CD4-positive, alpha-beta T cell (primary cell): ENCODE measurements at regions not wholly inside any gene's neighbourhood (a gene's known extent, or its start where the extent isn't known, plus 50 kb on each side); places are given as distances from the start of the nearest gene placed in this dataset.

Source experiments
- ATAC-seq: fragments of 200-7000 bp; cut with Tn5 transposase; one replicate; pipeline ENCODE4 v1.10.0; 2022; ENCODE audit warnings: mild to moderate bottlenecking; ENCODE audit not compliant: poor library complexity
- CTCF ChIA-PET: fragments of 350-600 bp; sonication (Branson Sonifier 250); formaldehyde crosslinking; loops from one replicate; lab custom pipeline; 2021; ENCODE audit warnings: antibody characterized with exemption, inconsistent platforms; lab: Charles Lee
- POLR2A ChIA-PET: fragments of 350-600 bp; sonication (Branson Sonifier 250); formaldehyde crosslinking; loops from one replicate; lab custom pipeline; 2021; ENCODE audit warnings: antibody characterized with exemption, inconsistent platforms; lab: Charles Lee
- DNase-seq, 14 experiments: peaks; one replicate each; pipeline ENCODE4 v3.0.0-alpha.2; 2013 to 2020; ENCODE audit warnings: mixed read lengths in 2 of 14
- H3K27ac ChIP-seq, 2 donors: one replicate each; pipeline versions ENCODE4 v1.5.1 to v1.7.0; 2013; ENCODE audit warnings: low read length in 2 of 2, low read depth in 1 of 2, mild to moderate bottlenecking in 1 of 2
- H3K27me3 ChIP-seq, 2 experiments: 1 replicate in 1 of 2; 2 replicates in 1 of 2; pipeline versions ENCODE4 v1.6.1 to v1.7.0; 2013; ENCODE audit warnings: low read length in 2 of 2, control low read depth in 1 of 2, mild to moderate bottlenecking in 1 of 2, moderate library complexity in 1 of 2; ENCODE audit not compliant: insufficient read depth in 2 of 2, control insufficient read depth in 1 of 2
- H3K36me3 ChIP-seq: one replicate; pipeline ENCODE4 v1.6.1; 2013; ENCODE audit warnings: low read length, control low read depth; ENCODE audit not compliant: insufficient read depth
- H3K4me1 ChIP-seq: one replicate; pipeline ENCODE4 v1.6.1; 2013; ENCODE audit warnings: low read length, control low read depth; ENCODE audit not compliant: insufficient read depth
- H3K4me3 ChIP-seq: one replicate; pipeline ENCODE4 v1.5.1; 2013; ENCODE audit warnings: mild to moderate bottlenecking, low read length, moderate library complexity
- H3K9me3 ChIP-seq, 2 experiments: 1 replicate in 1 of 2; 2 replicates in 1 of 2; pipeline versions ENCODE4 v1.6.1 to v1.7.0; 2013; ENCODE audit warnings: low read length in 2 of 2, mild to moderate bottlenecking in 2 of 2, control low read depth in 1 of 2, moderate library complexity in 1 of 2; ENCODE audit not compliant: control insufficient read depth in 1 of 2, insufficient read depth in 1 of 2
- H3K27ac Mint-ChIP-seq: one replicate; pipeline ENCODE4 v1.8.0; 2020; ENCODE audit warnings: mixed read lengths
- H3K27me3 Mint-ChIP-seq: one replicate; pipeline ENCODE4 v1.8.0; 2021; ENCODE audit warnings: mixed read lengths
- H3K36me3 Mint-ChIP-seq: one replicate; pipeline ENCODE4 v1.8.0; 2021; ENCODE audit warnings: low read depth, mixed read lengths
- H3K4me1 Mint-ChIP-seq: one replicate; pipeline ENCODE4 v1.8.0; 2021; ENCODE audit warnings: low read depth, mixed read lengths
- H3K4me3 Mint-ChIP-seq: one replicate; pipeline ENCODE4 v1.8.0; 2020; ENCODE audit warnings: mild to moderate bottlenecking, mixed read lengths
- H3K9me3 Mint-ChIP-seq: one replicate; pipeline ENCODE4 v1.8.0; 2020; ENCODE audit warnings: mixed read lengths
- intact Hi-C, 2 experiments: fragments of 100-400 bp; cut with DNase I in 1 of 2; cut with micrococcal nuclease in 1 of 2; formaldehyde crosslinking; loops; one replicate each; pipeline versions ENCODE4 v1.15.1 to v1.9.0; 2023 to 2025; cut with DNase I, micrococcal nuclease
- TF ChIP-seq, protein P1 (sequence below): fragments of 200-600 bp; IDR thresholded peaks from one replicate; pipeline ENCODE4 v1.8.0; 2022; ENCODE audit warnings: antibody characterized with exemption, mild to moderate bottlenecking

DNA sequence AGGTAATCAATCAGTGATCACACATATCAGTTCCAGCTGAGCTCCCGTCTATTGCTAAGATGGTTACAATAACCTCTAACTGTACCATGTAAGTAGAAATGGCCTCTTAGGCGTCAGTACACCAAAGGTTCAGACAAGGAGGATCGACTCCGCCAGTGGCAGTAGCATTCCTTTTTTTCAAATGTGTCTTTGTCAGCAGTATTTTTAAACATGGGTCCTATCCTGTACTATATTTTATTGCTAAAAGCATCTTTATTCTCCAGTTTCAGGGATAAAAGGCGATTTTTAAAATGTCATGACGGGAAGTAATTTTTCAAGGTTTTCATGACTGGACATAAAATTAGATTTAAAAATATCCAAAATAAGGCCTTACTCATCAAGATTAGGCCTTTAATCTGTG, 64.8 kb upstream of the TBCA start:
- Mint-ChIP-seq H3K27ac (no peak overlapping the region), H3K4me3 (no peak overlapping the region), H3K36me3 (no peaks in the 10 kb centered on the region), H3K9me3 (no peaks in the 10 kb centered on the region), H3K27me3 (peaks cover 56% of the 10 kb centered on the region), H3K4me1 (no peaks in the 10 kb centered on the region)
- H3K36me3 ChIP-seq: no peaks in the 10 kb centered on the region
- no peak overlapping the region for H3K27ac ChIP-seq
- peaks cover 12% of the 10 kb centered on the region for H3K4me1 ChIP-seq
- ChIA-PET CTCF (no interaction called here), POLR2A (no interaction called here)
- H3K9me3 ChIP-seq: peaks cover 0 to 10% of the 10 kb centered on the region in 2 experiments
- TF ChIP-seq, protein P1, sequence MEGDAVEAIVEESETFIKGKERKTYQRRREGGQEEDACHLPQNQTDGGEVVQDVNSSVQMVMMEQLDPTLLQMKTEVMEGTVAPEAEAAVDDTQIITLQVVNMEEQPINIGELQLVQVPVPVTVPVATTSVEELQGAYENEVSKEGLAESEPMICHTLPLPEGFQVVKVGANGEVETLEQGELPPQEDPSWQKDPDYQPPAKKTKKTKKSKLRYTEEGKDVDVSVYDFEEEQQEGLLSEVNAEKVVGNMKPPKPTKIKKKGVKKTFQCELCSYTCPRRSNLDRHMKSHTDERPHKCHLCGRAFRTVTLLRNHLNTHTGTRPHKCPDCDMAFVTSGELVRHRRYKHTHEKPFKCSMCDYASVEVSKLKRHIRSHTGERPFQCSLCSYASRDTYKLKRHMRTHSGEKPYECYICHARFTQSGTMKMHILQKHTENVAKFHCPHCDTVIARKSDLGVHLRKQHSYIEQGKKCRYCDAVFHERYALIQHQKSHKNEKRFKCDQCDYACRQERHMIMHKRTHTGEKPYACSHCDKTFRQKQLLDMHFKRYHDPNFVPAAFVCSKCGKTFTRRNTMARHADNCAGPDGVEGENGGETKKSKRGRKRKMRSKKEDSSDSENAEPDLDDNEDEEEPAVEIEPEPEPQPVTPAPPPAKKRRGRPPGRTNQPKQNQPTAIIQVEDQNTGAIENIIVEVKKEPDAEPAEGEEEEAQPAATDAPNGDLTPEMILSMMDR: no peak
- H3K4me3 ChIP-seq: no peak overlapping the region
- DNase-seq (no peak), ATAC-seq (no peak)
- peaks cover 21% of the 10 kb centered on the region in 2 experiments for H3K27me3 ChIP-seq
- intact Hi-C loops: no loop called here

DNA sequence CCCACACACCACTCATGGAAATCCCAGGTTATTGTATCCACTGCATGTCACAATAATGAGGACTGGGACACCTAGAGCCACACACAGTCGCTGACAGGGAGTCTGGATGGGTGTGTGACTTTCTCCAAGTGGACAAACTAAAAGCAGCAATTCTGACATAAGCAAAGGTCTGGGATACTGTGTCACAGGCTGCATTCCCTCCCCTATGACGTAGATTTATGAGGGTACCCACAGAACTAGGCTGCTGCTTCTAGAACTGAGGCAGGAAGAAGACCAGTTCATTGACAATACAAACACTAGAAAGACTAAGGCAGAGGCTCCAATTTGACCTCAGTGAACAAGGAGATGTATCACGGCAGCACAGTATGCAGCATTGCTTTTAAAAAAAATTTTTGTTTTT, 63.6 kb upstream of the TBCA start:
- intact Hi-C loops: no loop called here
- Mint-ChIP-seq H3K4me1 (no peaks in the 10 kb centered on the region), H3K9me3 (no peaks in the 10 kb centered on the region), H3K27me3 (peaks cover 45% of the 10 kb centered on the region), H3K27ac (no peak overlapping the region), H3K4me3 (no peak overlapping the region), H3K36me3 (no peaks in the 10 kb centered on the region)
- TF ChIP-seq, protein P1: no peak
- Histone ChIP-seq H3K4me1 (peaks cover 8% of the 10 kb centered on the region), H3K36me3 (no peaks in the 10 kb centered on the region), H3K27ac (no peak overlapping the region), H3K9me3 (peaks cover 0 to 8% of the 10 kb centered on the region in 2 experiments), H3K27me3 (peaks cover 13 to 14% of the 10 kb centered on the region in 2 experiments), H3K4me3 (no peak overlapping the region)
- ATAC-seq (no peak), DNase-seq (no peak)
- ChIA-PET CTCF (no interaction called here), POLR2A (no interaction called here)

GRCh38 chr5:77832938-77833337, 56.8 kb upstream of the TBCA start:
- intact Hi-C loops: no loop called here
- TF ChIP-seq, protein P1: no peak
- Histone ChIP-seq H3K9me3 (no peaks in the 10 kb centered on the region), H3K27ac (no peak overlapping the region), H3K27me3 (peaks cover 0 to 7% of the 10 kb centered on the region in 2 experiments), H3K4me3 (no peak overlapping the region), H3K36me3 (no peaks in the 10 kb centered on the region), H3K4me1 (no peaks in the 10 kb centered on the region)
- no peaks in the 10 kb centered on the region for H3K36me3 Mint-ChIP-seq
- CTCF ChIA-PET: no interaction called here
- H3K9me3 Mint-ChIP-seq: no peaks in the 10 kb centered on the region
- no peak for DNase-seq
- H3K27ac Mint-ChIP-seq: no peak overlapping the region
- H3K4me3 Mint-ChIP-seq: no peak overlapping the region
- H3K27me3 Mint-ChIP-seq: peaks cover 27% of the 10 kb centered on the region
- ATAC-seq: no peak
- POLR2A ChIA-PET: no interaction called here
- H3K4me1 Mint-ChIP-seq: no peaks in the 10 kb centered on the region
